HG02973 (cell line): ENCODE measurements at regions not wholly inside any gene's neighbourhood (a gene's known extent, or its start where the extent isn't known, plus 50 kb on each side); places are given as distances from the start of the nearest gene placed in this dataset.

Experiments used
- ATAC-seq: cut with Tn5 transposase; IDR thresholded peaks from one replicate; pipeline ENCODE4 v1.9.1; 2021; ENCODE audit warnings: moderate library complexity; ENCODE audit not compliant: unreplicated experiment

- ATAC-seq: no peak
These were observed 50.3 kb upstream of the GADD45G start for GRCh38 chr9:89554307-89555035.

GRCh38 chr9:89553451-89554010 is 51.3 kb upstream of the GADD45G start:
- no peak for ATAC-seq

- no peak for ATAC-seq
These were observed 52.5 kb upstream of the SEMA4D start for GRCh38 chr9:89550346-89550927.

- ATAC-seq: peak; percentile 79
These were observed 51.2 kb upstream of the SEMA4D start for GRCh38 chr9:89549031-89549644.

- ATAC-seq: no peak
These were observed 50.2 kb upstream of the SEMA4D start for GRCh38 chr9:89548071-89548638.
